ENCODE measurements at regions not wholly inside any gene's neighbourhood (a gene's known extent, or its start where the extent isn't known, plus 50 kb on each side); places are given as distances from the start of the nearest gene placed in this dataset.

- Histone ChIP-seq H3K4me3 (no peak overlapping the region), H3K9me3 (no peaks in the 10 kb centered on the region), H3K4me1 (no peaks in the 10 kb centered on the region), H3K36me3 (ENCODE audit: insufficient read depth in 1 of 2, low read depth in 1 of 2) (no peaks in the 10 kb centered on the region), H3K27me3 (ENCODE audit: insufficient read depth in 3 of 3, low read length in 2 of 3) (no peaks in the 10 kb centered on the region), H3K27ac (no peak overlapping the region)
- intact Hi-C loops (cut with DNase I) = no loop called here
- DNase-seq (no peak), ATAC-seq (no peak)
- TF ChIP-seq, protein P1, sequence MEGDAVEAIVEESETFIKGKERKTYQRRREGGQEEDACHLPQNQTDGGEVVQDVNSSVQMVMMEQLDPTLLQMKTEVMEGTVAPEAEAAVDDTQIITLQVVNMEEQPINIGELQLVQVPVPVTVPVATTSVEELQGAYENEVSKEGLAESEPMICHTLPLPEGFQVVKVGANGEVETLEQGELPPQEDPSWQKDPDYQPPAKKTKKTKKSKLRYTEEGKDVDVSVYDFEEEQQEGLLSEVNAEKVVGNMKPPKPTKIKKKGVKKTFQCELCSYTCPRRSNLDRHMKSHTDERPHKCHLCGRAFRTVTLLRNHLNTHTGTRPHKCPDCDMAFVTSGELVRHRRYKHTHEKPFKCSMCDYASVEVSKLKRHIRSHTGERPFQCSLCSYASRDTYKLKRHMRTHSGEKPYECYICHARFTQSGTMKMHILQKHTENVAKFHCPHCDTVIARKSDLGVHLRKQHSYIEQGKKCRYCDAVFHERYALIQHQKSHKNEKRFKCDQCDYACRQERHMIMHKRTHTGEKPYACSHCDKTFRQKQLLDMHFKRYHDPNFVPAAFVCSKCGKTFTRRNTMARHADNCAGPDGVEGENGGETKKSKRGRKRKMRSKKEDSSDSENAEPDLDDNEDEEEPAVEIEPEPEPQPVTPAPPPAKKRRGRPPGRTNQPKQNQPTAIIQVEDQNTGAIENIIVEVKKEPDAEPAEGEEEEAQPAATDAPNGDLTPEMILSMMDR (IDR thresholded peaks at IDR 0.05) = no peak
- 79 to 82% (median 80%) methylated on average over 9 of the region's 9 CpGs for WGBS, 3 donors
Measured at GRCh38 chr2:224209555-224210285, 170.6 kb upstream of the SERPINE2 start.

DNA sequence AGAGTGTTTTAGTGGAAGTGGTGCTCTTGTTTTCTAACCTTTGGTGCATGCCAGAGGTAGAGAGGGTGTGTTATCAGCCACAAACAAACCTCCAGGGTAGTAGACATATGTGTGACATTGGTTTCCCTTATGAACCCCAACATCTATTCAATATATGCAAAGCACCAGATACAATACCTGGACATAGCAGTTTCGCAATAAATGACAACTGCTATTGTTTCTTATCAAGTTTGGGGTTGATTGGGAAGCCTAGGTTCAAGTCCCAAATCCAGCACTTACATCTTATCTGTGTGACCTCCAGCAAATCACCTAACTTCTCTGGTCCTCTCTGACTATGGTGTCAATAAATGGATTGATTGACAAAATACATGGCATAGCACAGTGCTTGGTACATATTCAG is 169.4 kb upstream of the SERPINE2 start:
- H3K27ac ChIP-seq = no peak overlapping the region
- no peak for ATAC-seq
- H3K4me1 ChIP-seq = no peaks in the 10 kb centered on the region
- WGBS, 3 donors = 88 to 94% (median 90%) methylated on average over 1 of the region's 1 CpG
- H3K27me3 ChIP-seq (ENCODE audit: insufficient read depth in 3 of 3, low read length in 2 of 3) = no peaks in the 10 kb centered on the region
- DNase-seq = no peak
- no peaks in the 10 kb centered on the region for H3K9me3 ChIP-seq
- no peak overlapping the region for H3K4me3 ChIP-seq
- H3K36me3 ChIP-seq (ENCODE audit: insufficient read depth in 1 of 2, low read depth in 1 of 2) = no peaks in the 10 kb centered on the region
- intact Hi-C loops (cut with DNase I) = no loop called here
- TF ChIP-seq, protein P1 (IDR thresholded peaks at IDR 0.05) = no peak

- no peak overlapping the region for H3K27ac ChIP-seq
- DNase-seq = no peak
- ATAC-seq = no peak
- no peaks in the 10 kb centered on the region for H3K9me3 ChIP-seq
- H3K27me3 ChIP-seq (ENCODE audit: insufficient read depth in 3 of 3, low read length in 2 of 3) = no peaks in the 10 kb centered on the region
- intact Hi-C loops (cut with DNase I) = no loop called here
- no peak overlapping the region for H3K4me3 ChIP-seq
- H3K36me3 ChIP-seq (ENCODE audit: insufficient read depth in 1 of 2, low read depth in 1 of 2) = no peaks in the 10 kb centered on the region
- 32 to 40% (median 36%) methylated on average over 3 of the region's 3 CpGs for WGBS, 3 donors
- TF ChIP-seq, protein P1 (IDR thresholded peaks at IDR 0.05) = no peak
- H3K4me1 ChIP-seq = no peaks in the 10 kb centered on the region
Measured at GRCh38 chr2:224208007-224208406, 168.9 kb upstream of the SERPINE2 start.

GRCh38 chr2:224206816-224207215 is 167.7 kb upstream of the SERPINE2 start:
- DNase-seq (no peak), ATAC-seq (no peak)
- Histone ChIP-seq H3K4me1 (no peaks in the 10 kb centered on the region), H3K36me3 (ENCODE audit: insufficient read depth in 1 of 2, low read depth in 1 of 2) (no peaks in the 10 kb centered on the region), H3K27me3 (ENCODE audit: insufficient read depth in 3 of 3, low read length in 2 of 3) (no peaks in the 10 kb centered on the region), H3K9me3 (no peaks in the 10 kb centered on the region), H3K4me3 (no peak overlapping the region), H3K27ac (no peak overlapping the region)
- WGBS, 3 donors = 79 to 92% (median 85%) methylated on average over 3 of the region's 3 CpGs
- TF ChIP-seq, protein P1 (IDR thresholded peaks at IDR 0.05) = no peak
- intact Hi-C loops (cut with DNase I) = no loop called here

Data from psoas muscle (tissue), 7 donors.